Heart right ventricle (tissue), 16 donors: ENCODE measurements at regions not wholly inside any gene's neighbourhood (a gene's known extent, or its start where the extent isn't known, plus 50 kb on each side); places are given as distances from the start of the nearest gene placed in this dataset.

Experiments
- ATAC-seq, 8 donors: fragments of 200-7000 bp; cut with Tn5 transposase; one replicate each; pipeline ENCODE4 v1.9.1; 2020; ENCODE audit warnings: mild to moderate bottlenecking in 8 of 8, moderate library complexity in 8 of 8, moderate number of reproducible peaks in 1 of 8
- DNase-seq, 2 donors: peaks; one replicate each; pipeline ENCODE4 v3.0.0-alpha.2; 2020
- H3K27ac ChIP-seq, 10 donors: fragments of 200-600 bp; sonication (generic) in 2 of 10; one replicate each; pipeline versions ENCODE4 v1.5.0 to v1.8.0; 2020 to 2022; ENCODE audit warnings: mild to moderate bottlenecking in 3 of 10
- H3K27me3 ChIP-seq, 7 donors: fragments of 200-600 bp; one replicate each; pipeline ENCODE4 v1.8.0; 2021 to 2022; ENCODE audit warnings: mild to moderate bottlenecking in 2 of 7
- H3K36me3 ChIP-seq, 9 donors: fragments of 200-600 bp; sonication (generic) in 1 of 9; one replicate each; pipeline versions ENCODE4 v1.5.0 to v1.8.0; 2020 to 2022; ENCODE audit warnings: mild to moderate bottlenecking in 2 of 9
- H3K4me1 ChIP-seq, 9 donors: fragments of 200-600 bp; sonication (generic) in 1 of 9; one replicate each; pipeline versions ENCODE4 v1.5.0 to v1.8.0; 2020 to 2022; ENCODE audit warnings: mild to moderate bottlenecking in 4 of 9
- H3K4me3 ChIP-seq, 10 donors: fragments of 200-600 bp; sonication (generic) in 2 of 10; one replicate each; pipeline versions ENCODE4 v1.5.0 to v1.8.0; 2020 to 2022; ENCODE audit warnings: mild to moderate bottlenecking in 7 of 10, moderate library complexity in 2 of 10
- H3K9me3 ChIP-seq, 11 donors: fragments of 200-600 bp in 10 of 11; sonication (generic) in 2 of 11; one replicate each; pipeline versions ENCODE4 v1.5.0 to v1.8.0; 2013 to 2022; ENCODE audit warnings: mild to moderate bottlenecking in 2 of 11, control low read depth in 1 of 11, moderate library complexity in 1 of 11
- CTCF ChIP-seq, 9 donors: fragments of 200-600 bp; sonication (generic) in 2 of 9; IDR thresholded peaks; one replicate each; pipeline versions ENCODE4 v1.5.0 to v1.8.0; 2021 to 2022; ENCODE audit warnings: antibody characterized with exemption in 9 of 9, mild to moderate bottlenecking in 5 of 9, moderate library complexity in 1 of 9
- WGBS, 2 donors: extraction: QIAGEN DNeasy Blood & Tissue Kit; methylation state at CpG; one replicate each; pipeline ENCODE4 v1.1.7; 2013; ENCODE audit warnings: inconsistent platforms in 1 of 2; 5-methylcytosine and 5-hydroxymethylcytosine counted together
- intact Hi-C, 10 donors: fragments of 100-400 bp; cut with DNase I; formaldehyde crosslinking; loops; one replicate each; pipeline versions ENCODE4 v1.11.1 to v1.14.2; 2022
- donor health status: Arrhythmogenic right ventricular cardiomyopathy.
- donor health status: ischemic (EF 13 %, LVEDD 7.1; RV severe dilation, severe dysfunction).
- donor health status: healthy with polysubstance abuse.
- donor health status: DM: no; HTN: yes; CAD: no.
- donor health status: DM: no; HTN: no; CAD: no.
- donor health status: ischemic (EF 25% LVEDD 6.9; RV normal size, moderate dysfunction).
- donor health status: ischemic (EF 25% LVEDD 5.7; RV mildly dilated, moderate dysfunction).
- donor health status: healthy.
- donor health status: DM: yes; HTN: yes; CAD: no.
- donor health status: Ischemic cardiomyopathy.
- donor health status: ischemic (EF 35%, LVEDD 5.7; RV mildly dilated, moderate dysfunction).
- donor health status: nonischemic (EF 11% LVEDD 7.7; RV severe dilation, severe dysfunction).
- donor health status: DM: yes; HTN: yes; CAD: no.
- donor health status: PGD.
- donor health status: ischemic (EF 29% LVEDD 5.4; RV normal size, mild dysfunction).
- donor health status: nonischemic (EF 23%, LVEDD 6.1; RV moderate dilation, normal function).

GRCh38 chr5:125517973-125518550 is 771.6 kb upstream of the ZNF608 start:
- H3K27ac ChIP-seq: no peak overlapping the region
- 90 to 92% methylated on average over 3 of the region's 3 CpGs for WGBS, 2 donors
- intact Hi-C loops: no loop called here
- DNase-seq: no peak
- no peak overlapping the region for H3K4me3 ChIP-seq
- no peaks in the 10 kb centered on the region for H3K27me3 ChIP-seq
- no peak for ATAC-seq
- no peaks in the 10 kb centered on the region for H3K36me3 ChIP-seq
- no peaks in the 10 kb centered on the region for H3K4me1 ChIP-seq
- no peak for TF ChIP-seq CTCF (IDR thresholded peaks at IDR 0.05)
- peaks cover 0 to 13% (median 0%) of the 10 kb centered on the region in 11 donors for H3K9me3 ChIP-seq

GRCh38 chr5:125521289-125521688 is 774.9 kb upstream of the ZNF608 start:
- peaks cover 0 to 13% (median 0%) of the 10 kb centered on the region in 11 donors for H3K9me3 ChIP-seq
- H3K4me1 ChIP-seq: no peaks in the 10 kb centered on the region
- no peaks in the 10 kb centered on the region for H3K27me3 ChIP-seq
- no peak for TF ChIP-seq CTCF (IDR thresholded peaks at IDR 0.05)
- WGBS, 2 donors: 0 to 100% methylated on average over 1 of the region's 1 CpG
- intact Hi-C loops: no loop called here
- no peak overlapping the region for H3K4me3 ChIP-seq
- ATAC-seq (no peak), DNase-seq (no peak)
- H3K27ac ChIP-seq: no peak overlapping the region
- H3K36me3 ChIP-seq: no peaks in the 10 kb centered on the region

- peaks cover 0 to 6% (median 0%) of the 10 kb centered on the region in 11 donors for H3K9me3 ChIP-seq
- H3K27ac ChIP-seq: no peak overlapping the region
- intact Hi-C loops: no loop called here
- H3K4me3 ChIP-seq: no peak overlapping the region
- no peaks in the 10 kb centered on the region for H3K36me3 ChIP-seq
- H3K4me1 ChIP-seq: peaks cover 0 to 12% (median 6%) of the 10 kb centered on the region in 9 donors
- no peaks in the 10 kb centered on the region for H3K27me3 ChIP-seq
- DNase-seq (no peak), ATAC-seq (peak in 3 of 8 donors; percentile 28 to 42 (median 35))
- WGBS, 2 donors: 46 to 61% methylated on average over 4 of the region's 4 CpGs
- no peak for TF ChIP-seq CTCF (IDR thresholded peaks at IDR 0.05)
Observed at GRCh38 chr5:125525356-125525755, 778.9 kb upstream of the ZNF608 start.

GRCh38 chr5:125526966-125527365 is 780.5 kb upstream of the ZNF608 start:
- no peak overlapping the region for H3K27ac ChIP-seq

More at GRCh38 chr5:125526966-125527365, 780.5 kb upstream of the ZNF608 start:
- H3K9me3 ChIP-seq: no peaks in the 10 kb centered on the region
- H3K4me3 ChIP-seq: no peak overlapping the region
- ATAC-seq (peak in 1 of 8 donors; percentile 11), DNase-seq (no peak)
- peaks cover 0 to 12% (median 6%) of the 10 kb centered on the region in 9 donors for H3K4me1 ChIP-seq
- H3K27me3 ChIP-seq: no peaks in the 10 kb centered on the region
- TF ChIP-seq CTCF (IDR thresholded peaks at IDR 0.05): no peak
- no peaks in the 10 kb centered on the region for H3K36me3 ChIP-seq
- intact Hi-C loops: no loop called here
